ENCODE measurements at regions not wholly inside any gene's neighbourhood (a gene's known extent, or its start where the extent isn't known, plus 50 kb on each side); places are given as distances from the start of the nearest gene placed in this dataset.
"Not testable (repeated sequence)": the region's sequence is repeated elsewhere in the genome, so short reads cannot be mapped to it uniquely, and the experiment has no call there.

GRCh38 chr15:77877869-77878577 lies 199.5 kb downstream of the TBC1D2B start:
- TF ChIP-seq CTCF (IDR thresholded peaks at IDR 0.05; ENCODE audit: low read depth, low read length): no peak
- no peak for DNase-seq (ENCODE audit: low read depth in 2 of 2)
- no peak overlapping the region for H3K4me3 ChIP-seq (replicated peaks in 1 of 2; ENCODE audit: low read depth in 2 of 2, low read length in 2 of 2)

DNA sequence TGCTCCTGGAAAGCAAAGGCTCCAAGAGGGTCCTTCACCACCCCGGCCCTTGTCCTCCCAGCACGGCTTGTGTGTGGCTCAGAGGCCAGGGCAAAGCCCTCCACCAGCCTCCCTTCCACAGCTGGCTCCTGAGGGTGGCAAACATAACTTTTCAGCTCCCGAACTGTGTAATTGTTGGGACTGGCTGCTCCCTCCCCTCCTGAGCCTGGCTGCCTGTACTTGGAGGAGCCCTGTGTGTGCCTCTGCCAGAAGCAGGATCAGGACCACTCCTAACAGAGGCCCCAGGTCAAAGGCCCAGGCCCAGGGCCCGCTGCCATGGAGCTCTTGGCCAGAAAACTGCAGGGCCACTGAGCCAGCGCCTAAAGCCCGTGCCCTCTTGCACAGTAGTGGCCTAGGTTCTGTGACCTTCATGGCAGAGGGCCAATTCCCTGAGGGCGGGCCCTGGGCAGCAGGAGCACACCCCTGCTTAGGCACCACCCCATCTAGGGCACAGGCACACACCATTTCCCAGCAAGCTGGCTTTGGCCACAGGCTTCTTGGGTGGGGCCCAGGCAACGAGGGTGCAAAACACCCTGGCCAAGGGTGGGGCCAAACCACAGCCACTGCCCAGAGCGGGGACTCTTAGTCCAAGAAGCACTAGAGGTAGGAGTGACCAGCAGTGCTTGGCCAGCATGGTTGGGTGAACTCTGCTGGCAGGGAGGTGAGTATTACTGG lies 201.2 kb downstream of the TBC1D2B start:
- H3K4me3 ChIP-seq (replicated peaks in 1 of 2; ENCODE audit: low read depth in 2 of 2, low read length in 2 of 2); DNase-seq (ENCODE audit: low read depth in 2 of 2): not testable (repeated sequence)

GRCh38 chr15:77875066-77875721 lies 202.3 kb downstream of the TBC1D2B start:
- peak; percentile 53 to 58 for DNase-seq (ENCODE audit: low read depth in 2 of 2)
- H3K4me3 ChIP-seq (replicated peaks in 1 of 2; ENCODE audit: low read depth in 2 of 2, low read length in 2 of 2): not testable (repeated sequence)
- TF ChIP-seq CTCF (IDR thresholded peaks at IDR 0.05; ENCODE audit: low read depth, low read length): peak; percentile 69

DNA sequence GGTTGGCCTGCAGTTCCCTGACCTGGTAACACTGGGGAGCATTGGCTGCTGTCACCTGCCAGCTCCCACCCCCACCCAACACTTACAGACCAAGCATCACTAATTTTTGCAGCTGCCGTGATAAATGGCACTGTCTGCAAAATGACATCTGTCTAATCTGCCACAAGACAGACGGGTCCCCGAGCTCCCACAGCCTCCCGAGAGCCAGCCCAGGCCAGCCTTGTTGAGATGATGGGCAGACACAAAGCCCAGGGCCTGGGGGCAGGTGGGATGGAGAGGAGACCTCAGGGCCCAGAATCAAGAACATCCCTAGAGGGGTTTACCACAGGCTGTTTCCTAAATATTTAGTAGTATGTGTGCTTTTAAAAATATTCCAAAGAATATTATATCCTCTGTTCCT lies 203.4 kb downstream of the TBC1D2B start:
- no peak overlapping the region for H3K4me3 ChIP-seq (replicated peaks in 1 of 2; ENCODE audit: low read depth in 2 of 2, low read length in 2 of 2)
- TF ChIP-seq CTCF (IDR thresholded peaks at IDR 0.05; ENCODE audit: low read depth, low read length): no peak
- DNase-seq (ENCODE audit: low read depth in 2 of 2): no peak

- DNase-seq (ENCODE audit: low read depth in 2 of 2): not testable (repeated sequence)
Measured at GRCh38 chr15:77872521-77873425, 204.7 kb downstream of the TBC1D2B start.

DNA sequence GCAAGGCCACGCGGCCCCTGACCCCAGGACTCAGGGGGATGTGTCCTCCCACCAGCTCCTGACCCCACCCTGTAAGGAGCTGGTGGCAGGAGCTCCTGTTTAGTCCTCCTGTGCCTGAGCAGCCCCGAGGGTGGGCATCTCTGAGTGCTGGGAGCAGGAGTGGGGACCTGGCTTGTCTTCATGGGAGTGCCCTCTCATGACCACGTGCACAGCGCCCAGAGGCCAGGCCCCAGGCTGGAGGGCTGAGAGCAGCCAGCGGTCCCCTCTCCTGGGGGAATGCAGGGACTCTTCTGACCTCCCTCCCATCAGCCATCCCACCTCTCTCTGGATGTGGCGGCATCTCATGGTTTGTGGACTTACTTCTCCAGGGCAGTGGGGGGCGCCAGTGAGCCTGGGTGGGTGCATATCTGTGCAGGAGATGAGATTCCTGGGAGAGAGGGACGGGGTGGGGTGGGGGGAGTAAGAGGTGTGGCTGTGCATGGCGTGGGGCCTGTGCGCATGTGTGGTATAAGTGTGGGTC lies 205.6 kb downstream of the TBC1D2B start:
- TF ChIP-seq CTCF (IDR thresholded peaks at IDR 0.05; ENCODE audit: low read depth, low read length): peak; percentile 15
- H3K4me3 ChIP-seq (replicated peaks in 1 of 2; ENCODE audit: low read depth in 2 of 2, low read length in 2 of 2): no peak overlapping the region
- DNase-seq (ENCODE audit: low read depth in 2 of 2): no peak

More at GRCh38 chr15:77872521-77873425, 204.7 kb downstream of the TBC1D2B start:
- H3K4me3 ChIP-seq (replicated peaks in 1 of 2; ENCODE audit: low read depth in 2 of 2, low read length in 2 of 2): not testable (repeated sequence)

Measured in cardiac fibroblast (primary cell).